22Rv1 (cell line): ENCODE measurements at regions not wholly inside any gene's neighbourhood (a gene's known extent, or its start where the extent isn't known, plus 50 kb on each side); places are given as distances from the start of the nearest gene placed in this dataset.

Experiments
- H3K27ac ChIP-seq: fragments of 450-650 bp; 2 replicates; pipeline ENCODE4 v1.5.1; 2017
- CTCF ChIP-seq: fragments of 450-650 bp; IDR thresholded peaks from 2 replicates; pipeline ENCODE4 v1.5.1; 2017; ENCODE audit warnings: mild to moderate bottlenecking
- ZFX ChIP-seq: fragments of 450-650 bp; IDR thresholded peaks from 2 replicates; pipeline ENCODE4 v1.6.1; 2017; ENCODE audit warnings: antibody characterized with exemption, borderline replicate concordance

GRCh38 chr13:80577926-80578670, 237.2 kb upstream of the SPRY2 start:
- H3K27ac ChIP-seq: no peak overlapping the region

GRCh38 chr13:80577285-80577684, 236.4 kb upstream of the SPRY2 start:
- TF ChIP-seq CTCF (no peak), ZFX (no peak)
- H3K27ac ChIP-seq: no peak overlapping the region

More at GRCh38 chr13:80577926-80578670, 237.2 kb upstream of the SPRY2 start:
- no peak for TF ChIP-seq ZFX
- TF ChIP-seq CTCF: no peak

- TF ChIP-seq ZFX: no peak
- TF ChIP-seq CTCF: no peak
- H3K27ac ChIP-seq: no peak overlapping the region
These were observed 233.4 kb upstream of the SPRY2 start for GRCh38 chr13:80574113-80574850.

- no peak overlapping the region for H3K27ac ChIP-seq
- no peak for TF ChIP-seq ZFX
- TF ChIP-seq CTCF: no peak
These were observed 232.0 kb upstream of the SPRY2 start for GRCh38 chr13:80572923-80573316.

- TF ChIP-seq CTCF (no peak), ZFX (no peak)
- no peak overlapping the region for H3K27ac ChIP-seq
These were observed 231.5 kb upstream of the SPRY2 start for GRCh38 chr13:80572308-80572922.

GRCh38 chr13:80571346-80572307, 230.7 kb upstream of the SPRY2 start:
- no peak overlapping the region for H3K27ac ChIP-seq
- TF ChIP-seq ZFX (no peak), CTCF (no peak)
